ENCODE measurements at regions not wholly inside any gene's neighbourhood (a gene's known extent, or its start where the extent isn't known, plus 50 kb on each side); places are given as distances from the start of the nearest gene placed in this dataset.

GRCh38 chr18:22579271-22579670, 161.6 kb upstream of the CTAGE1 start:
- TF ChIP-seq EZH2 (IDR thresholded peaks at IDR 0.05) (no peak), POLR2AphosphoS5 (IDR thresholded peaks at IDR 0.05; ENCODE audit: borderline replicate concordance, low read depth, low read length) (no peak)
